CD14-positive monocyte (primary cell): ENCODE measurements at regions not wholly inside any gene's neighbourhood (a gene's known extent, or its start where the extent isn't known, plus 50 kb on each side); places are given as distances from the start of the nearest gene placed in this dataset.

ENCODE experiments used
- DNase-seq, 3 donors: peaks; one replicate each; pipeline ENCODE4 v3.0.0-alpha.2; 2011 to 2022
- H2AFZ ChIP-seq: 2 replicates; pipeline ENCODE4 v1.6.0; 2012; ENCODE audit warnings: mild to moderate bottlenecking, low read depth, low read length, inconsistent platforms; ENCODE audit not compliant: insufficient read depth, poor library complexity, severe bottlenecking
- H3K27ac ChIP-seq, 2 donors: 1 replicate in 1 of 2; 2 replicates in 1 of 2; pipeline ENCODE4 v1.5.1; 2012 to 2013; ENCODE audit warnings: low read length in 2 of 2, control low read depth in 1 of 2, inconsistent platforms in 1 of 2, low read depth in 1 of 2, mild to moderate bottlenecking in 1 of 2
- H3K27me3 ChIP-seq, 2 donors: one replicate each; pipeline versions ENCODE4 v1.6.0 to v1.6.1; 2011 to 2013; ENCODE audit warnings: low read length in 2 of 2; ENCODE audit not compliant: control insufficient read depth in 2 of 2, insufficient read depth in 2 of 2
- H3K36me3 ChIP-seq, 2 donors: replicated peaks in 1 of 2; 1 replicate in 1 of 2; 2 replicates in 1 of 2; pipeline versions ENCODE4 v1.5.1 to v1.6.1; 2012 to 2013; ENCODE audit warnings: low read length in 2 of 2, control low read depth in 1 of 2, inconsistent platforms in 1 of 2, mild to moderate bottlenecking in 1 of 2; ENCODE audit not compliant: insufficient read depth in 2 of 2, control insufficient read depth in 1 of 2
- H3K4me1 ChIP-seq, 2 donors: 1 replicate in 1 of 2; 2 replicates in 1 of 2; pipeline versions ENCODE4 v1.5.1 to v1.6.1; 2012 to 2013; ENCODE audit warnings: low read length in 2 of 2, control low read depth in 1 of 2, inconsistent platforms in 1 of 2, mild to moderate bottlenecking in 1 of 2, moderate library complexity in 1 of 2; ENCODE audit not compliant: insufficient read depth in 2 of 2, control insufficient read depth in 1 of 2
- H3K4me2 ChIP-seq: replicated peaks from 2 replicates; pipeline ENCODE3; 2012; ENCODE audit warnings: low read length, moderate library complexity, mild to moderate bottlenecking; ENCODE audit not compliant: poor library complexity, severe bottlenecking; ENCODE audit errors: extremely low read depth
- H3K4me3 ChIP-seq, 3 experiments: fragments of 200-600 bp in 1 of 3; sonication (generic) in 1 of 3; replicated peaks in 1 of 3; 1 replicate in 2 of 3; 2 replicates in 1 of 3; pipeline ENCODE4 v1.5.1; 2011 to 2013; ENCODE audit warnings: low read length in 3 of 3, mild to moderate bottlenecking in 3 of 3, control low read depth in 2 of 3, low read depth in 2 of 3, inconsistent platforms in 1 of 3, moderate library complexity in 1 of 3
- H3K79me2 ChIP-seq: 2 replicates; pipeline ENCODE4 v1.6.0; 2012; ENCODE audit warnings: mild to moderate bottlenecking, control low read depth, inconsistent platforms, low read length, moderate library complexity; ENCODE audit not compliant: insufficient read depth
- H3K9ac ChIP-seq: 2 replicates; pipeline ENCODE4 v1.6.0; 2017; ENCODE audit warnings: low read length, mild to moderate bottlenecking; ENCODE audit not compliant: insufficient read depth, poor library complexity, severe bottlenecking
- H3K9me3 ChIP-seq, 2 donors: replicated peaks in 1 of 2; 1 replicate in 1 of 2; 2 replicates in 1 of 2; pipeline versions ENCODE4 v1.5.1 to v1.6.1; 2012 to 2013; ENCODE audit warnings: low read length in 2 of 2, control low read depth in 1 of 2; ENCODE audit not compliant: control insufficient read depth in 1 of 2, insufficient read depth in 1 of 2
- H4K20me1 ChIP-seq: 2 replicates; pipeline ENCODE4 v1.6.0; 2012; ENCODE audit warnings: mild to moderate bottlenecking, low read length, control low read depth, moderate library complexity; ENCODE audit not compliant: insufficient read depth
- H3K27ac Mint-ChIP-seq, 7 donors: one replicate each; pipeline ENCODE4 v1.8.0; 2020; ENCODE audit warnings: mild to moderate bottlenecking in 7 of 7, mixed read lengths in 7 of 7, moderate library complexity in 6 of 7, inconsistent platforms in 2 of 7
- H3K27me3 Mint-ChIP-seq, 3 donors: one replicate each; pipeline ENCODE4 v1.8.0; 2021 to 2022; ENCODE audit warnings: low read depth in 3 of 3, mild to moderate bottlenecking in 3 of 3, mixed read lengths in 3 of 3, moderate library complexity in 3 of 3, inconsistent platforms in 1 of 3
- H3K36me3 Mint-ChIP-seq, 2 donors: one replicate each; pipeline ENCODE4 v1.8.0; 2020; ENCODE audit warnings: mixed read lengths in 2 of 2, inconsistent platforms in 1 of 2, mild to moderate bottlenecking in 1 of 2
- H3K4me1 Mint-ChIP-seq: one replicate; pipeline ENCODE4 v1.8.0; 2020; ENCODE audit warnings: mild to moderate bottlenecking, mixed read lengths
- H3K4me3 Mint-ChIP-seq, 2 donors: one replicate each; pipeline ENCODE4 v1.8.0; 2020; ENCODE audit warnings: mild to moderate bottlenecking in 2 of 2, mixed read lengths in 2 of 2, moderate library complexity in 1 of 2
- H3K9me3 Mint-ChIP-seq, 7 donors: one replicate each; pipeline ENCODE4 v1.8.0; 2020 to 2022; ENCODE audit warnings: mixed read lengths in 7 of 7, mild to moderate bottlenecking in 6 of 7, moderate library complexity in 6 of 7, inconsistent platforms in 2 of 7
- CTCF ChIP-seq: fragments of 200-600 bp; IDR thresholded peaks from one replicate; pipeline ENCODE4 v1.8.0; 2022; ENCODE audit warnings: antibody characterized with exemption, mild to moderate bottlenecking
- WGBS: methylation state at CpG from one replicate; pipeline ENCODE4 v1.1.5; 2013; ENCODE audit warnings: missing lambda C conversion rate; ENCODE audit not compliant: insufficient coverage; 5-methylcytosine and 5-hydroxymethylcytosine counted together
- intact Hi-C, 2 donors: fragments of 100-400 bp; cut with micrococcal nuclease; formaldehyde crosslinking; loops; one replicate each; pipeline versions ENCODE4 v1.15.0 to v1.15.1; 2023

GRCh38 chr4:189202869-189203271 lies 737.8 kb upstream of the FRG1 start:
- Histone ChIP-seq H2AFZ (no peak overlapping the region), H4K20me1 (no peaks in the 10 kb centered on the region), H3K27ac (no peak overlapping the region), H3K79me2 (no peaks in the 10 kb centered on the region), H3K4me1 (no peaks in the 10 kb centered on the region), H3K27me3 (no peaks in the 10 kb centered on the region), H3K36me3 (no peaks in the 10 kb centered on the region), H3K9ac (no peak overlapping the region), H3K9me3 (no peaks in the 10 kb centered on the region), H3K4me3 (no peak overlapping the region), H3K4me2 (no peak overlapping the region)
- peaks cover 7% of the 10 kb centered on the region for H3K4me1 Mint-ChIP-seq
- no peaks in the 10 kb centered on the region for H3K9me3 Mint-ChIP-seq
- TF ChIP-seq CTCF: no peak
- no peak overlapping the region for H3K27ac Mint-ChIP-seq
- intact Hi-C loops: no loop called here
- DNase-seq: no peak
- no peak overlapping the region for H3K4me3 Mint-ChIP-seq
- no peaks in the 10 kb centered on the region for H3K36me3 Mint-ChIP-seq
- peaks cover 0 to 2% (median 2%) of the 10 kb centered on the region in 3 donors for H3K27me3 Mint-ChIP-seq
- WGBS: 69% methylated on average over 8 of the region's 8 CpGs

- Histone ChIP-seq H3K9ac (no peak overlapping the region), H3K79me2 (no peaks in the 10 kb centered on the region), H2AFZ (no peak overlapping the region), H3K4me2 (no peak overlapping the region), H3K27ac (no peak overlapping the region), H3K27me3 (no peaks in the 10 kb centered on the region), H3K36me3 (no peaks in the 10 kb centered on the region), H4K20me1 (no peaks in the 10 kb centered on the region), H3K4me3 (no peak overlapping the region), H3K9me3 (no peaks in the 10 kb centered on the region), H3K4me1 (no peaks in the 10 kb centered on the region)
- Mint-ChIP-seq H3K27me3 (peaks cover 0 to 2% (median 2%) of the 10 kb centered on the region in 3 donors), H3K9me3 (no peaks in the 10 kb centered on the region), H3K4me1 (peaks cover 7% of the 10 kb centered on the region), H3K27ac (no peak overlapping the region), H3K4me3 (no peak overlapping the region), H3K36me3 (no peaks in the 10 kb centered on the region)
- intact Hi-C loops: no loop called here
- no peak for TF ChIP-seq CTCF
- 86% methylated on average over 3 of the region's 8 CpGs for WGBS
- no peak for DNase-seq
Measured at GRCh38 chr4:189204616-189205015, 736.1 kb upstream of the FRG1 start.
